LNCaP clone FGC (cell line): ENCODE measurements at regions not wholly inside any gene's neighbourhood (a gene's known extent, or its start where the extent isn't known, plus 50 kb on each side); places are given as distances from the start of the nearest gene placed in this dataset.

Experiments used
- DNase-seq: peaks from one replicate; pipeline ENCODE4 v3.0.0-alpha.2; 2011; ENCODE audit warnings: low read depth
- H3K4me3 ChIP-seq: 2 replicates; pipeline ENCODE4 v1.5.1; 2011; ENCODE audit warnings: mild to moderate bottlenecking, low read depth, low read length, control low read depth
- CTCF ChIP-seq: IDR thresholded peaks from 2 replicates; pipeline ENCODE4 v1.5.1; 2012; ENCODE audit warnings: mild to moderate bottlenecking; ENCODE audit not compliant: control insufficient read depth, insufficient read depth; ENCODE audit errors: extremely low read depth

DNA sequence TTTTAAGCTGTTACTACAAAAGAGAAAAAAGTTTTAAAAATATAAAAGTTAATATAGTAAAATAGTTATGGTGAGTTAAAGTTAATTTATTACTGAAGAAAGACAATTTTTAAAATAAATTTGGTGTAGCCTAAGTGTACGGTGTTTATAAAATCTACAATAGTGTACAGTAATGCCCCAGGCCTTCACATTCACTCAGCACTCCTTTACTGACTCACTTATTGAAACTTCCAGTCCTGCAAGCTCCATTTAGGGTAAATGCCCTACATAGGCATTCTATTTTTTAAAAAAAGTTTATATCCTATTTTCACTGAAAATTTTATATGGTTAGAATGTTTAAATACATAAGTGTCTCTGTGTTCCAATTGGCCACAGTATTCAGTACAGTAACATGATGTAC, 769.5 kb upstream of the NOVA1 start:
- no peak for DNase-seq
- no peak for TF ChIP-seq CTCF

GRCh38 chr14:27370074-27370473, 772.2 kb upstream of the NOVA1 start:
- no peak for TF ChIP-seq CTCF
- no peak overlapping the region for H3K4me3 ChIP-seq
- no peak for DNase-seq

More for the DNA sequence above, 769.5 kb upstream of the NOVA1 start:
- no peak overlapping the region for H3K4me3 ChIP-seq

GRCh38 chr14:27370775-27371174, 772.9 kb upstream of the NOVA1 start:
- no peak for TF ChIP-seq CTCF
- no peak overlapping the region for H3K4me3 ChIP-seq
- DNase-seq = no peak

DNA sequence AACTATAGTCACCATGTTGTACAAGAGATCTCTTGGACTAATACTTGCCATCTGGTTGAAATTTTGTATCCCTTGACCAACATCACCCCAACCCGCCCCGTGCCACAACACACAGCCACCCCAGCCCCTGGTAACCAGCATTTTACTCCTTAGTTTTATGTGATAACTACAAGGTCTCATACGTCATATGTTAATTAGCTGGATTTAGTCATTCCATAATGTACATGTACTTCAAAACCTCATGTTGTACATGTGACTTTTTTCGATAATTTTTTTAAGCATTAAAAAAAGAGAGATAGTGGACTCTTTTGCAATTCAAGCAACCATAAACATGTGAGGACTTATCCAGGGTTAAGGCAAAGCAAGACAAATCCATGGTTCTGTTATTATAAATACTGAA, 773.4 kb upstream of the NOVA1 start:
- no peak overlapping the region for H3K4me3 ChIP-seq
- TF ChIP-seq CTCF = no peak
- no peak for DNase-seq

DNA sequence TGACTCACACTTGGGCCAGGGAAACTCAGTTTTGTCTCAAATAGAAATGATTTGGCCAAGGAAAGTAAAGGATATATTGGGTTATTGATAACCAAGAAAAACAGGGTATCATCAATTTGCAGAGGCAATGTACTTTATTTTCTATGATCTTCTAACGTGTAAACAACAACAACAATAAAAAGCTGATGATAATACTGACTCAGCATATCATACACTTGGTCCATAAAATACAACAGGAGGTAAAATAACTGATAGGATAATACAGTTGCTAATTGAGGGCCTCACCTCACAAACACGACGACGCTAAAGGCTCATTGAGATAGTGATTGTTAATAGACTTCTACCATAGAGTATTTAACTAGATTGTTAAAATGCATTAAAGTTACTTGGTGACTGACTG, 774.0 kb upstream of the NOVA1 start:
- TF ChIP-seq CTCF = no peak
- DNase-seq = no peak
- no peak overlapping the region for H3K4me3 ChIP-seq

DNA sequence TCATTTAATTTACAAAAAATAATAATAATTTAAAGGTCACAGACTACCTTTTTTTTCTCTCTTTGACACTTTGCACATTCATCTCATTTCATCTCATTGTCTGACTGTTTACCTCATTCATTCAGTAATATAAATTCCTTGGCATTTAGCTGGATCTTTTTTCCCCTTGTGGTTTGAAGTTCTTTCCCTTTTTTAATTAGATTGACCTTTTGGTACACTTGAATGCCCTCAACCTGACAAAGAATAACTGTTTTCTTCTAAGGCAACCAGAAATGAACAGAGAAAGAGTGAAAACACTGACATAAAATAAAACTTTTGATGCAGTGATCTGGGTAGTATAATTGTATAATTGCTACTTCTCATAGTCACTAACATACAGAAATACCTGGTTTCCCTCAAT, 774.9 kb upstream of the NOVA1 start:
- DNase-seq = no peak
- TF ChIP-seq CTCF = no peak
- no peak overlapping the region for H3K4me3 ChIP-seq

DNA sequence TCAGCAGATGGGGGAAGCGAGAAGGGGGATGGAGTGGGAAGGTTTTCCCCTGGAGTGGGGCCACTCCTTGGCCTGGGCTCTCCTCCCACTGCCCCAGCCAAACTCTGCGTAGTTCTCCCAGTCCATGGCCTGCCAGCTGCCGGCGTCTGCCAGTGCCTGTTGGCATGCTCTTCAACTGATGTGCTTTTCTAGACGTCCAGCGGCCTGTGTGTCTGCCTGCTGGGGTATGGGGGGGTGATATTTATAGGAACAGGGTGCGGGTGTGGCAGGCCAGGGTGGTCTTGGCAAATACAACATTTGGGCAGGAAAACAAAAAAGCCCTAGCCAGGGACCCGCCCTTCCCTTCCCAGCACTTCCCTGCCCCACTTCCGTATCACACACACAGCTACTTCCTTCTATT, 786.3 kb upstream of the NOVA1 start:
- TF ChIP-seq CTCF = no peak
- H3K4me3 ChIP-seq = no peak overlapping the region
- no peak for DNase-seq
